Osteoblast (primary cell): ENCODE measurements at regions not wholly inside any gene's neighbourhood (a gene's known extent, or its start where the extent isn't known, plus 50 kb on each side); places are given as distances from the start of the nearest gene placed in this dataset.

Experiments used
- DNase-seq: peaks from one replicate; pipeline ENCODE4 v3.0.0; 2011; ENCODE audit warnings: low spot score, mixed read lengths; ENCODE audit not compliant: insufficient read length; ENCODE audit errors: missing footprints
- H2AFZ ChIP-seq: 2 replicates; pipeline ENCODE4 v1.6.0; 2011; ENCODE audit warnings: mild to moderate bottlenecking, low read length
- H3K27ac ChIP-seq: 2 replicates; pipeline ENCODE4 v1.5.1; 2011; ENCODE audit warnings: mild to moderate bottlenecking, low read depth, low read length, moderate library complexity
- H3K27me3 ChIP-seq: 2 replicates; pipeline ENCODE4 v1.6.0; 2012; ENCODE audit warnings: mild to moderate bottlenecking, control low read depth, inconsistent platforms, low read length, moderate library complexity; ENCODE audit not compliant: insufficient read depth
- H3K36me3 ChIP-seq: 2 replicates; pipeline ENCODE4 v1.5.1; 2011; ENCODE audit warnings: mild to moderate bottlenecking, low read length, control low read depth, moderate library complexity; ENCODE audit not compliant: insufficient read depth
- H3K4me1 ChIP-seq: 2 replicates; pipeline ENCODE4 v1.5.1; 2011; ENCODE audit warnings: mild to moderate bottlenecking, low read length, control low read depth, moderate library complexity; ENCODE audit not compliant: insufficient read depth
- H3K4me2 ChIP-seq: 2 replicates; pipeline ENCODE4 v1.6.0; 2011; ENCODE audit warnings: mild to moderate bottlenecking, low read length; ENCODE audit not compliant: insufficient read depth
- H3K4me3 ChIP-seq: fragments of 200-600 bp; sonication (generic); 3 replicates; pipeline ENCODE4 v1.5.1; 2012; ENCODE audit warnings: mild to moderate bottlenecking, low read length, inconsistent platforms; ENCODE audit not compliant: insufficient read depth
- H3K79me2 ChIP-seq: 2 replicates; pipeline ENCODE4 v1.6.0; 2012; ENCODE audit warnings: mild to moderate bottlenecking, low read length, control low read depth, inconsistent platforms; ENCODE audit not compliant: insufficient read depth
- H3K9me3 ChIP-seq: 2 replicates; pipeline ENCODE4 v1.5.1; 2011; ENCODE audit warnings: low read depth, low read length, control low read depth
- H4K20me1 ChIP-seq: 2 replicates; pipeline ENCODE4 v1.6.0; 2012; ENCODE audit warnings: mild to moderate bottlenecking, low read length, control low read depth; ENCODE audit not compliant: insufficient read depth
- CTCF ChIP-seq: IDR thresholded peaks from 2 replicates; pipeline ENCODE4 v1.5.1; 2011; ENCODE audit warnings: mild to moderate bottlenecking, low read depth, low read length, moderate library complexity; ENCODE audit errors: extremely low read depth

- H4K20me1 ChIP-seq, result no peaks in the 10 kb centered on the region
- H3K4me1 ChIP-seq, result no peaks in the 10 kb centered on the region
- H3K9me3 ChIP-seq, result no peaks in the 10 kb centered on the region
- no peaks in the 10 kb centered on the region for H3K27me3 ChIP-seq
- no peak for DNase-seq
- H3K4me2 ChIP-seq, result no peak overlapping the region
- no peaks in the 10 kb centered on the region for H3K79me2 ChIP-seq
- no peak for TF ChIP-seq CTCF
- H2AFZ ChIP-seq, result no peak overlapping the region
- no peak overlapping the region for H3K4me3 ChIP-seq
- no peak overlapping the region for H3K27ac ChIP-seq
- no peaks in the 10 kb centered on the region for H3K36me3 ChIP-seq
Observed at GRCh38 chr6:6495851-6496250, 92.7 kb upstream of the LY86 start.

DNA sequence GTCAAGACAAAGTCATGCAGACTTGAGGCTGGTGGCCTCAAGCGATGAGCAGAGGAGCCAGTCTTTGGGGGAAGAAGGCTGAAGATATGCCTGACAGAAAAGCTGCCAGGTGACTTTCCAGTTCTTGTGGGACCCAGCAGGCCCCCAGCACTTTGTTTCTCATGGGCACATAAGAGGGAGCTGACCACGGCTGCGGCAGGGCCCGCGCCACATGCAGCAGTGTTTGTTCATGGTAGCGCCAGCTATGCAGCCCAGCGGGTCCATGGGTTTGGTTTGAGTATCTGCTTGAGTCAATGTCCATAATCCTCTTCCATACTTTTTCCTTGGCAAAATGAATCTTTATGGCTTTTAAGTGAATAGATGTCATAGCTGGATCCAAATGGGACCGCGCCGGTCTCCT, 91.0 kb upstream of the LY86 start:
- Histone ChIP-seq H3K79me2 (no peaks in the 10 kb centered on the region), H3K36me3 (no peaks in the 10 kb centered on the region), H2AFZ (no peak overlapping the region), H3K4me1 (no peaks in the 10 kb centered on the region), H3K4me3 (no peak overlapping the region), H3K4me2 (no peak overlapping the region), H3K27ac (no peak overlapping the region), H4K20me1 (no peaks in the 10 kb centered on the region), H3K9me3 (no peaks in the 10 kb centered on the region), H3K27me3 (no peaks in the 10 kb centered on the region)
- DNase-seq, result no peak
- no peak for TF ChIP-seq CTCF

DNA sequence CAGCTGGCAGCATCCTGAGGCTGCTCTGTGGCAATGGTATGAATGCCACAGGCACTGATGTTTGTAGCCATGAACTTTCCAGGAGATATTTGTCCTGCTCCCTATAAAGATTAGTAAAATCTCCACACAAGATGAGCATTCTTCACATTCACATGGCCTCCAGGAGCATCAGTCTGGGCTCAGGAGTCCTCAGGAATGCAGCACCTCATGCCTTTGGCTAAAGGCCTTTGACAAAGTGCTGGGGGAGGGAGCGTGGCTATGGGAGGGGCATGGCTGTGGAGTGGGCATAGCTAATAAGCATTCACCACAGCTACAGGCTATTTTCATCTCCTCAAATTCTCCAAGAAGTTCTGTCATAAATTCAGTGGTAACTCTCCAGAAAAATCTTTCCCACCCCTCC, 90.5 kb upstream of the LY86 start:
- no peak for TF ChIP-seq CTCF
- Histone ChIP-seq H3K27me3 (no peaks in the 10 kb centered on the region), H3K4me2 (no peak overlapping the region), H2AFZ (no peak overlapping the region), H3K4me3 (no peak overlapping the region), H3K79me2 (no peaks in the 10 kb centered on the region), H3K9me3 (no peaks in the 10 kb centered on the region), H3K36me3 (no peaks in the 10 kb centered on the region), H3K27ac (no peak overlapping the region), H3K4me1 (no peaks in the 10 kb centered on the region), H4K20me1 (no peaks in the 10 kb centered on the region)
- DNase-seq, result peak; percentile 44

DNA sequence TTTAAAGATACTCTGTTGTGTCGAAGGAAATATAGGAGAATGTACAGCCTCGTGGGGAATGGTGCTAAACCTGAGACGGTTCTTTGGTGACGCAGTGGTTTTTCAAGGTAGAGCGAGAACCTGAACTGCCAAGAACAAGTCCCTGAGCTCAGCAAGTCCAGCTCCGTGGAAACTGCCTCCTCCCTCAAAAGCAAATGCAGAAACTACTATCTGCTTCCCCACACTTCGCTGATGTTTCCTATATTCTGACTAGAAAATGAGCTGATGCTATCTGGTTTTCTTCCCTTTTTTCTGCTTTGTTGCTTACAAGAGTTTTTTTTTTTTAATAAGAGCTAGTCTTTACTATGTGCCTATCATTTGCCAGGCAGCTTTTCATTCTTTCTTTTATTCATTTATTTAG, 85.3 kb upstream of the LY86 start:
- no peaks in the 10 kb centered on the region for H3K36me3 ChIP-seq
- H3K9me3 ChIP-seq, result no peaks in the 10 kb centered on the region
- H3K27me3 ChIP-seq, result no peaks in the 10 kb centered on the region
- no peak for DNase-seq
- no peak for TF ChIP-seq CTCF
- H3K4me1 ChIP-seq, result no peaks in the 10 kb centered on the region
- H3K27ac ChIP-seq, result no peak overlapping the region
- no peaks in the 10 kb centered on the region for H3K79me2 ChIP-seq
- H3K4me2 ChIP-seq, result no peak overlapping the region
- H4K20me1 ChIP-seq, result no peaks in the 10 kb centered on the region
- no peak overlapping the region for H2AFZ ChIP-seq
- no peak overlapping the region for H3K4me3 ChIP-seq
